ENCODE measurements at regions not wholly inside any gene's neighbourhood (a gene's known extent, or its start where the extent isn't known, plus 50 kb on each side); places are given as distances from the start of the nearest gene placed in this dataset.
A peak's percentile ranks its signal among the peaks of the same experiment; 100 is the strongest.
"Not testable (repeated sequence)": the region's sequence is repeated elsewhere in the genome, so short reads cannot be mapped to it uniquely, and the experiment has no call there.

DNA sequence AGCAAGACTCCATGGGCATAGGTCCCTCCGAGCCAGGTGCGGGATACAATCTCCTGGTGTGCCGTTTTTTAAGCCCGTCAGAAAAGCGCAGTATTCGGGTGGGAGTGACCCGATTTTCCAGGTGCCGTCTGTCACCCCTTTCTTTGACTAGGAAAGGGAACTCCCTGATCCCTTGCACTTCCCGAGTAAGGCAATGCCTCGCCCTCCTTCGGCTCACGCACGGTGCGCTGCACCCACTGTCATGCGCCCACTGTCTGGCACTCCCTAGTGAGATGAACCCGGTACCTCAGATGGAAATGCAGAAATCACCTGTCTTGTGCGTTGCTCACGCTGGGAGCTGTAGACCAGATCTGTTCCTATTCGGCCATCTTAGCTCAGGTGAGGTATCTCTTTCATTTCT, 344.1 kb upstream of the ZNF32 start:
- not testable (repeated sequence) for DNase-seq

GRCh38 chr10:43986374-43986773, 337.7 kb upstream of the ZNF32 start:
- no peak for DNase-seq

- DNase-seq, result no peak
These were observed 337.3 kb upstream of the ZNF32 start for GRCh38 chr10:43985941-43986340.

GRCh38 chr10:43983856-43984271, 335.2 kb upstream of the ZNF32 start:
- no peak for DNase-seq

DNA sequence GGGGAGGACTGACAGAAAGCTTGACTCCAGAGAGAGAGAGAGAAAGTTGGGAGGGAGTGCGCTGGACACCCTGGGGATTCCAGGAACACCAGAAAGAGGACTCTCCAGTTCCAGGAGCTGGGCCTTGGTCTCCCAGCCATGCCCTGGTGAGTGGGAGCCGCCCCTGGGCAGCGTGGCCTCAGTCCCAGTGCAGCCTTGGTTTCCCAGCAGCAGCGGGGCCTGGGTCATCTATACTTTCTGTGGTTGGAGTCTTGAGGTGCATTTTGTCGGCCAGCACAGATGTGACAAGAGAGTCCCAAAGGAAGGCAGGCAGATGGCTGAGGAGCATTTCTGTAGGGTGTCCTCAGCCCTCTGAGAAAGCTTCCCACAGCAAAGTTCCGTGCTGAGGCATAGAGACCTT, 334.7 kb upstream of the ZNF32 start:
- no peak for DNase-seq

- DNase-seq, result no peak
These were observed 333.6 kb upstream of the ZNF32 start for GRCh38 chr10:43982250-43982649.

GRCh38 chr10:43981696-43982095, 333.0 kb upstream of the ZNF32 start:
- DNase-seq, result no peak

- DNase-seq, result no peak
These were observed 332.6 kb upstream of the ZNF32 start for GRCh38 chr10:43981232-43981631.

GRCh38 chr10:43980715-43981114, 332.0 kb upstream of the ZNF32 start:
- DNase-seq, result no peak

DNA sequence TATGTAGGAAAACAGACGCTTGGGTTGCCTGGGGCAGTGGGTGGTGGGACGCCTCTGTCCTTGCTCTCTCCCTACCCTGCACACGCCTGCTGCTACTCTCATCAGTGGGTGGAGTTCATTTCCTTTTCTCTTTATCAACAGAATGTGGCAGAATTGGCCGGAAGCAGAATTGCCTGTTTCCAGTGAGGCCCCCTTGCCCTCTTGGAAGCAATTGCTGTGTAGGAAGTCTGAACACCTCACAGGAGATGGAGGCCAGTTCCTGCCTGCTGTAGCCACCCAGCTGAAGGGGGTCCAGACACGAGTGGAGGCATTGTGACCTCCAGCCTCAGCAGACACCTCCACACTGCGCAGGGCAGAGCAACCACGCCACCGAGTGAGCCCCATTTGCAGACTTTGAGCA, 331.6 kb upstream of the ZNF32 start:
- no peak for DNase-seq

DNA sequence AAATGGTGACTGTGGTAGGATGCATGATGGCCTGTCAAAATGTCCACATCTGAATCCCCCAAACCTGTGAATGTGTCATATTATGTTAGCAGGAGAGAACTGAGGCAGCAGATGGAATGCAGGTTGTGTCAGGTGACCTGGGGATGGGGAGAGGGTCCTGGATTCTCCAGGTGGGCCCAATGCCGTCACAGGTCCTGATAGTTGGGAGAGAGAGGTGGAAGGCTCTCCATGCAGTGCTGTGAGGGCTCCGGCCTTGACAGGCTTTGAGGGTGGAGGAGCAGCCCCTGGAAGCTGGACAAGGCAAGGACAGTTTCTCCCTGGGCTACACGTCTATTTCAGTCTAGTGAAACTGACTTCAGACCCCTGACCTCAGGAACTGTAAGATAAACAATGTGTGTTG, 330.9 kb upstream of the ZNF32 start:
- no peak for DNase-seq

DNA sequence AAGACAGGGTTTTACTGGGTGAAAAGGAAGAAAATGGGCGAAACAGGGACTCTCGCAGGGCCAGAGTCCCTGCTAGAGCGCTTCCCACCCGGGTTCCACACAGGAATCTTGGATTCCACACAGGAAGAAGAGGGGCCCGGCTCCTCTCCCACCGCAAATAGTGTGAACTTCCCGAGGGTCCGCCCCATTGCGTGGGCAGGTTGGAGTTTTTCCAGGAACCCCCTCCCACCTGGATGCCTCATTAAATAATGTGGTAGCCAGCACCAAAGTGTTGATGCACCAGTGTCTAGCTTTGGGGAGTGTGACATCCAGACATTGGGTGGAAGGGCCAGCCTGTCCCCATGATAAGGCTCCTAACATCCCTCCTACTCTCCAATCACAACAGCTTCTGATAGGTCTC, 330.3 kb upstream of the ZNF32 start:
- no peak for DNase-seq

GRCh38 chr10:43978091-43978490, 329.4 kb upstream of the ZNF32 start:
- no peak for DNase-seq

- no peak for DNase-seq
These were observed 327.6 kb upstream of the ZNF32 start for GRCh38 chr10:43976292-43976691.

DNA sequence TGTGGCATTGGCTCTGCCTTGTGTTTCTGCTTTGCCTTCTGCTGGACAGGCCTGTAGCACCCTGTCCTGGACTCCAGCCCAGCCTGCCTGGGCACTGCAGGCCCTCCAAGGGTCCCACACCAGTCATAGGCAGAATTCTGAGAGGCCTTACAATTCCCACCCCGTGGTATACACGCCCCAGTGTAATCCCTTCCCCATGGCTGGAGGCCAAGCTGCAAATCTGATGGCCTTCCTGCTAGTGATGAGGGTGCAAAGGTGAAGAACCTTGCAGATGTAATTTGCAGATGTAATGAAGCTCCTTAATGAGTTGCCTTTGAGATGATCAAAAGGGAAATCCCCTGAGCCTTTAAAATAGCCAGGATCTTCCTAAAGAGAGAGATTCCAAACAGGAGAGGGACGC, 325.1 kb upstream of the ZNF32 start:
- DNase-seq, result no peak

GRCh38 chr10:43972976-43973647, 324.4 kb upstream of the ZNF32 start:
- DNase-seq, result peak; percentile 45

- no peak for DNase-seq
These were observed 323.3 kb upstream of the ZNF32 start for GRCh38 chr10:43971981-43972380.

GRCh38 chr10:43971306-43971705, 322.6 kb upstream of the ZNF32 start:
- no peak for DNase-seq

GRCh38 chr10:43970717-43971116, 322.0 kb upstream of the ZNF32 start:
- no peak for DNase-seq

DNA sequence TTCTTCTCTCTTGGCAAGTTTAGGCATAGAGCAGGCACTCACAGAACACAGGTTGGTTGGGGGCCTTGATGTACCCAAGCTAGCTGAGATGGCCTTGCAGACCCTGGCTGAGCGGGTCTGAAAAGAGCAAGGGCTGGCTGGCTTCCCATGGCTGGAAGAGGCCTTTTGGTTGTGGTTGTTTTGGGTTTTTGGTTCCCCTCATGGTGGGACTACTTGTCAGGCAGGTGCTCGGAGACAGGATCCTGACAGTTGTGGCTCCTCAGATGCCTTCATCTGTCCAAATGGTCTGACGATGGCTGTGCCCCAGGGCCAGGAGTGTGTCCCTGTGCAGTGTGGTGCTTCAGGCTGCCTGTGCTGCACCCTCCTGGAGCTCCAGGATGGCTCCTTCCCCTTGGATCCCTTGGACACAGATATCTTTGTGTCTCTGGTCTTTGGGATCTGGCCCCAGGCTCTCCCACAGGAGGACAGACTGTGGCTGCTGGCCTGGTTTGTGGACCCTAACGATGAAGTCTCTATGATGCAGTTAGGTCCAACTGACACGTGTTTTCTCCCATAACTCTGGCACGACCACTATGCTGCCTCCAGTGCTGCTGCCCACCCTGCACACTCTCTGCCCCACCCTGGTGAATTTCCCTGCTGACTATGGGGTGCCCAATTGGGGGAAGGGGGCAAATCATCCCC, 321.5 kb upstream of the ZNF32 start:
- no peak for DNase-seq

- no peak for DNase-seq
These were observed 320.8 kb upstream of the ZNF32 start for GRCh38 chr10:43969506-43969905.

DNA sequence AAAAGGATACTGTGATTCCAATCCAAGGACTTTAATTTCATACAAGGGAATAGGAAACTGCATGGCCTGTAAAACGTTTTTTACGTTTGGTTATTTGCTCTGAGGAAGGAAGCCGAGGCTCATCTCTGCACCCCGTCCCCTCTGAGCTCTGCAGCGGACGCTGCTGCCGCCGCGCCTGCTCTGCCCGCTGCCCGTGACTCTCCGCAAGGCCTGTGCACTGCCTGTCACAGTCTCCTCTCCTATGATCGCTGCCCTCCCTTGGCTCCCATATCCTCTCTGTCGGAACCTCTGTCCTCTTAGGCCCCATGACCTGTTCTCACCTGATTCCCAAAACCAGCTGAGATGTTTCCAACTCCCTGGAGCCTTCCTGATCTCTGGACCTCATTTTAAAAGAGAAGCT, 320.3 kb upstream of the ZNF32 start:
- DNase-seq, result no peak

- DNase-seq, result no peak
These were observed 319.4 kb upstream of the ZNF32 start for GRCh38 chr10:43968076-43968475.

- DNase-seq, result no peak
These were observed 317.9 kb upstream of the ZNF32 start for GRCh38 chr10:43966571-43966965.

Measured in right hindlimb (tissue), 1 donor.